ENCODE measurements at regions not wholly inside any gene's neighbourhood (a gene's known extent, or its start where the extent isn't known, plus 50 kb on each side); places are given as distances from the start of the nearest gene placed in this dataset.

DNA sequence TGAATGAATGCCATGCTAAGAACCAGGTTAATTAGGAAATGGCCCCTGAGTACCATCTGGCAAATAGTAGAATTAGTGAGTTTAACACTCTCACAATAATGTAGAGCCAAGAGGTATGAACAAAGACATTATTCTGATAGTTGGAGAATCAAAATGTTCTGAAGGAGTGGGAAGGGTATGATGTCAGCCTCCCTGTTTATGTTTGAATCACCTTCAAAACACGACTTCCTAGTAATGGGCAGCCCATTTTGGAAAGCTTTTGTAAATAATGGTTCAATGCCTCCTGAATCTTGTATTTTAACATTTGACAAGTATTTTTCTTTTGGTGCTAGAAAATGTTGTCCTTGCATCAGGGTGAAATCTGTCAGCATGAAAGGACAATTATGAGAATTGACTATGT is 108.3 kb downstream of the DSEL start:
- no peak overlapping the region for H3K4me3 ChIP-seq
- intact Hi-C loops (cut with DNase I; ENCODE audit: low total_unique reads): no loop called here
- H3K9me3 ChIP-seq: no peaks in the 10 kb centered on the region
- TF ChIP-seq POLR2A (IDR thresholded peaks at IDR 0.05) (no peak), CTCF (IDR thresholded peaks at IDR 0.05 in 4 of 5, conservative IDR thresholded peaks at IDR 0.05 in 1 of 5) (no peak)
- no peaks in the 10 kb centered on the region for H3K36me3 ChIP-seq
- in situ Hi-C loops (cut with MboI; ENCODE audit: low sequenced_read_pairs in 4 of 4): loop anchor here in 1 of 4 donors (25.0 kb wide), 1 partner anchor 1354 kb away; no protein-coding TSS in a partner anchor
- ATAC-seq (no peak), DNase-seq (no peak)
- no peak overlapping the region for H3K27ac ChIP-seq
- no peaks in the 10 kb centered on the region for H3K27me3 ChIP-seq
- no peaks in the 10 kb centered on the region for H3K4me1 ChIP-seq

- Histone ChIP-seq H3K27ac (no peak overlapping the region), H3K36me3 (no peaks in the 10 kb centered on the region), H3K9me3 (no peaks in the 10 kb centered on the region), H3K27me3 (no peaks in the 10 kb centered on the region), H3K4me3 (no peak overlapping the region), H3K4me1 (no peaks in the 10 kb centered on the region)
- no peak for DNase-seq
- TF ChIP-seq CTCF (IDR thresholded peaks at IDR 0.05 in 4 of 5, conservative IDR thresholded peaks at IDR 0.05 in 1 of 5): no peak
- no peak for TF ChIP-seq POLR2A (IDR thresholded peaks at IDR 0.05)
- ATAC-seq: no peak
- intact Hi-C loops (cut with DNase I; ENCODE audit: low total_unique reads) (no loop called here), in situ Hi-C loops (cut with MboI; ENCODE audit: low sequenced_read_pairs in 4 of 4) (loop anchor here in 1 of 4 donors (25.0 kb wide), 1 partner anchor 1356 kb away; no protein-coding TSS in a partner anchor)
Measured at GRCh38 chr18:67406714-67407113, 109.8 kb downstream of the DSEL start.

DNA sequence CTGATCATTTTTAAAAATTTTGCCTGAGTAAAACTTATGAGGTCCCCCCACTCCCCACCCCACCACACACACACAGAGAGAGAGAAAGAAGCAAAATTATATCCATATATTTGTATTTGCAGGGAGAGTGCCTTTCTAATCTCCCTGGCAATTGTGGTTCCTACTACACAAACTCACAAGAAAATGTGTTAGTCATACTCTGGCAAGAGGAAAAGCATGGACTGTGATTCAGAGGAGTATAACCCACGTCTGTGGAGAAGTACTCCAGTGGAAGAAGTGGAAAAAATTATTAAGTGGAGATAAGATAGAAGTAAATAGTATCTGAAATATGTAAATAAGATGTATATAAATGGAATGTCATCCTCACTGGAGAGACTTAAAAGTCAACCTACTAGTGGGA is 114.0 kb downstream of the DSEL start:
- Histone ChIP-seq H3K27me3 (no peaks in the 10 kb centered on the region), H3K36me3 (no peaks in the 10 kb centered on the region), H3K9me3 (no peaks in the 10 kb centered on the region), H3K4me3 (no peak overlapping the region), H3K27ac (no peak overlapping the region), H3K4me1 (no peaks in the 10 kb centered on the region)
- in situ Hi-C loops (cut with MboI; ENCODE audit: low sequenced_read_pairs in 4 of 4): loop anchor here in 1 of 4 donors (25.0 kb wide), 1 partner anchor 1360 kb away; no protein-coding TSS in a partner anchor
- intact Hi-C loops (cut with DNase I; ENCODE audit: low total_unique reads): no loop called here
- no peak for TF ChIP-seq POLR2A (IDR thresholded peaks at IDR 0.05)
- TF ChIP-seq CTCF (IDR thresholded peaks at IDR 0.05 in 4 of 5, conservative IDR thresholded peaks at IDR 0.05 in 1 of 5): no peak
- no peak for ATAC-seq
- DNase-seq: no peak

GRCh38 chr18:67400502-67401117 is 115.9 kb downstream of the DSEL start:
- intact Hi-C loops (cut with DNase I; ENCODE audit: low total_unique reads) (no loop called here), in situ Hi-C loops (cut with MboI; ENCODE audit: low sequenced_read_pairs in 4 of 4) (loop anchor here in 1 of 4 donors (25.0 kb wide), 1 partner anchor 1362 kb away; no protein-coding TSS in a partner anchor)
- no peaks in the 10 kb centered on the region for H3K36me3 ChIP-seq
- ATAC-seq: no peak
- no peak for DNase-seq
- TF ChIP-seq CTCF (IDR thresholded peaks at IDR 0.05 in 4 of 5, conservative IDR thresholded peaks at IDR 0.05 in 1 of 5): no peak
- TF ChIP-seq POLR2A (IDR thresholded peaks at IDR 0.05): no peak
- no peaks in the 10 kb centered on the region for H3K27me3 ChIP-seq
- H3K4me3 ChIP-seq: no peak overlapping the region
- no peaks in the 10 kb centered on the region for H3K9me3 ChIP-seq
- no peaks in the 10 kb centered on the region for H3K4me1 ChIP-seq
- no peak overlapping the region for H3K27ac ChIP-seq

GRCh38 chr18:67386032-67386431 is 130.5 kb downstream of the DSEL start:
- H3K36me3 ChIP-seq: no peaks in the 10 kb centered on the region
- H3K27ac ChIP-seq: no peak overlapping the region
- no peak for TF ChIP-seq POLR2A (IDR thresholded peaks at IDR 0.05)
- no peak for TF ChIP-seq CTCF (IDR thresholded peaks at IDR 0.05 in 4 of 5, conservative IDR thresholded peaks at IDR 0.05 in 1 of 5)
- intact Hi-C loops (cut with DNase I; ENCODE audit: low total_unique reads) (no loop called here), in situ Hi-C loops (cut with MboI; ENCODE audit: low sequenced_read_pairs in 4 of 4) (no loop called here)
- no peaks in the 10 kb centered on the region for H3K27me3 ChIP-seq
- ATAC-seq (no peak), DNase-seq (no peak)
- no peak overlapping the region for H3K4me3 ChIP-seq
- no peaks in the 10 kb centered on the region for H3K4me1 ChIP-seq
- no peaks in the 10 kb centered on the region for H3K9me3 ChIP-seq

Data from gastrocnemius medialis (tissue), 4 donors.